Osteocyte (in vitro differentiated cells): ENCODE measurements at regions not wholly inside any gene's neighbourhood (a gene's known extent, or its start where the extent isn't known, plus 50 kb on each side); places are given as distances from the start of the nearest gene placed in this dataset.

Experiments used
- DNase-seq: peaks from one replicate; pipeline ENCODE4 v3.0.0; 2021; ENCODE audit warnings: mixed read lengths; ENCODE audit not compliant: unreplicated experiment; ENCODE audit errors: extremely low spot score
- H3K27ac Mint-ChIP-seq: one replicate; pipeline ENCODE4 v1.8.0; 2021; ENCODE audit warnings: mild to moderate bottlenecking, mixed read lengths; ENCODE audit not compliant: unreplicated experiment
- H3K27me3 Mint-ChIP-seq: one replicate; pipeline ENCODE4 v1.8.0; 2021; ENCODE audit warnings: mixed read lengths; ENCODE audit not compliant: unreplicated experiment
- H3K36me3 Mint-ChIP-seq: one replicate; pipeline ENCODE4 v1.8.0; 2021; ENCODE audit warnings: mixed read lengths; ENCODE audit not compliant: unreplicated experiment
- H3K4me1 Mint-ChIP-seq: one replicate; pipeline ENCODE4 v1.8.0; 2021; ENCODE audit warnings: mixed read lengths; ENCODE audit not compliant: unreplicated experiment
- H3K4me3 Mint-ChIP-seq: one replicate; pipeline ENCODE4 v1.8.0; 2021; ENCODE audit warnings: mild to moderate bottlenecking, moderate library complexity, mixed read lengths; ENCODE audit not compliant: unreplicated experiment
- H3K9me3 Mint-ChIP-seq: one replicate; pipeline ENCODE4 v1.8.0; 2021; ENCODE audit warnings: mixed read lengths; ENCODE audit not compliant: unreplicated experiment
- CTCF ChIP-seq: fragments of 200-600 bp; sonication (generic); IDR thresholded peaks from 2 replicates; pipeline ENCODE4 v1.5.0; 2021; ENCODE audit warnings: antibody characterized with exemption, mild to moderate bottlenecking, moderate library complexity

- DNase-seq = no peak
- Mint-ChIP-seq H3K4me3 (no peak overlapping the region), H3K9me3 (no peaks in the 10 kb centered on the region), H3K27ac (no peak overlapping the region), H3K36me3 (peaks cover 2% of the 10 kb centered on the region), H3K27me3 (peaks cover 35% of the 10 kb centered on the region), H3K4me1 (no peaks in the 10 kb centered on the region)
- no peak for TF ChIP-seq CTCF
Observed at GRCh38 chr13:42680748-42681147, 100.6 kb upstream of the FAM216B start.

- peaks cover 2% of the 10 kb centered on the region for H3K36me3 Mint-ChIP-seq
- no peak overlapping the region for H3K4me3 Mint-ChIP-seq
- no peak for DNase-seq
- no peaks in the 10 kb centered on the region for H3K9me3 Mint-ChIP-seq
- no peaks in the 10 kb centered on the region for H3K4me1 Mint-ChIP-seq
- no peak overlapping the region for H3K27ac Mint-ChIP-seq
- H3K27me3 Mint-ChIP-seq = peaks cover 33% of the 10 kb centered on the region
- TF ChIP-seq CTCF = no peak
Observed at GRCh38 chr13:42681326-42682100, 99.9 kb upstream of the FAM216B start.

- peaks cover 35% of the 10 kb centered on the region for H3K27me3 Mint-ChIP-seq
- H3K36me3 Mint-ChIP-seq = peaks cover 2% of the 10 kb centered on the region
- H3K4me3 Mint-ChIP-seq = no peak overlapping the region
- peaks cover 5% of the 10 kb centered on the region for H3K9me3 Mint-ChIP-seq
- no peak for TF ChIP-seq CTCF
- H3K4me1 Mint-ChIP-seq = no peaks in the 10 kb centered on the region
- DNase-seq = no peak
- H3K27ac Mint-ChIP-seq = no peak overlapping the region
Observed at GRCh38 chr13:42684226-42684625, 97.2 kb upstream of the FAM216B start.

GRCh38 chr13:42685751-42686150 lies 95.6 kb upstream of the FAM216B start:
- Mint-ChIP-seq H3K27ac (no peak overlapping the region), H3K36me3 (peaks cover 2% of the 10 kb centered on the region), H3K27me3 (peaks cover 39% of the 10 kb centered on the region), H3K4me1 (no peaks in the 10 kb centered on the region), H3K9me3 (peaks cover 5% of the 10 kb centered on the region), H3K4me3 (no peak overlapping the region)
- DNase-seq = no peak
- TF ChIP-seq CTCF = no peak

- H3K4me3 Mint-ChIP-seq = no peak overlapping the region
- no peak for DNase-seq
- H3K27me3 Mint-ChIP-seq = peaks cover 37% of the 10 kb centered on the region
- peaks cover 2% of the 10 kb centered on the region for H3K36me3 Mint-ChIP-seq
- H3K4me1 Mint-ChIP-seq = no peaks in the 10 kb centered on the region
- H3K9me3 Mint-ChIP-seq = peaks cover 5% of the 10 kb centered on the region
- no peak for TF ChIP-seq CTCF
- no peak overlapping the region for H3K27ac Mint-ChIP-seq
Observed at GRCh38 chr13:42686165-42686564, 95.2 kb upstream of the FAM216B start.
